GM23338 (cell line): ENCODE measurements at regions not wholly inside any gene's neighbourhood (a gene's known extent, or its start where the extent isn't known, plus 50 kb on each side); places are given as distances from the start of the nearest gene placed in this dataset.

Experiments
- CTCF ChIP-seq, 2 experiments: fragments of 200-600 bp in 1 of 2; sonication (generic) in 1 of 2; conservative IDR thresholded peaks; 2 replicates each; pipeline versions ENCODE4 v1.5.1 to v1.6.1; 2016 to 2017; ENCODE audit warnings: antibody characterized with exemption in 2 of 2, low read depth in 2 of 2, mild to moderate bottlenecking in 2 of 2, moderate library complexity in 1 of 2
- EZH2 ChIP-seq: fragments of 200-600 bp; sonication (generic); IDR thresholded peaks from one replicate; pipeline ENCODE4 v1.8.0; 2017; ENCODE audit warnings: antibody characterized with exemption, mild to moderate bottlenecking, low read depth; ENCODE audit not compliant: unreplicated experiment
- EZH2phosphoT487 ChIP-seq: fragments of 200-600 bp; sonication (generic); IDR thresholded peaks from one replicate; pipeline ENCODE4 v1.8.1; 2018; ENCODE audit warnings: antibody characterized with exemption; ENCODE audit not compliant: unreplicated experiment
- POLR2AphosphoS5 ChIP-seq: IDR thresholded peaks from 2 replicates; pipeline ENCODE4 v1.6.1; 2016; ENCODE audit warnings: antibody characterized with exemption, low read depth
- ZNF114 ChIP-seq: fragments of 250-450 bp; sonication (Bioruptor Pico); IDR thresholded peaks from 2 replicates; pipeline ENCODE4 v1.5.0; 2020; ENCODE audit warnings: mild to moderate bottlenecking, moderate library complexity

GRCh38 chr11:104238916-104239315 is 75.0 kb upstream of the PDGFD start:
- no peak for TF ChIP-seq EZH2
- TF ChIP-seq CTCF (conservative IDR thresholded peaks at IDR 0.05; ENCODE audit: low read depth in 2 of 2): no peak
- TF ChIP-seq EZH2phosphoT487: no peak
- TF ChIP-seq POLR2AphosphoS5: no peak
- TF ChIP-seq ZNF114 (CRISPR knock-in tag): no peak
